ENCODE measurements at regions not wholly inside any gene's neighbourhood (a gene's known extent, or its start where the extent isn't known, plus 50 kb on each side); places are given as distances from the start of the nearest gene placed in this dataset.
"Not testable (repeated sequence)": the region's sequence is repeated elsewhere in the genome, so short reads cannot be mapped to it uniquely, and the experiment has no call there.

DNA sequence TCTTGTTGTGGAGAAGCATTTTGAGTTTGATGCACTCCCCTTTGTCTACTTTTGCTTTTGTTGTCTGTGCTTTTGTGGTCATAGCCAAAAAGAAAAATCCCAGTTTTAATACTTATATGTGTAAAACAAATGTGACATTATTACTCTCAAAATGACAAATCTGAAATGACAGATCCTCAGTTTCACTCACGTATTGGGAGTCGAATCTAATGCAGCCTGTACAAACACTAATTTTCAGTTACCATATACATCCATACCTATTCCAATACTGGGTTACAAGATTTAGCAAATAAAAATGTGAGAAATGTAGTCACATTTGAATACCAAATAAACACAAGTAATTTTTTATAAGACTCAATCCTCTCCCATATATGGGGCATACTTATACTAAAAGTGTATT is 148.2 kb upstream of the ZNF516 start:
- no peak for DNase-seq (ENCODE audit: low spot score)

- DNase-seq (ENCODE audit: low spot score), result no peak
Observed at GRCh38 chr18:76640438-76640837, 145.4 kb upstream of the ZNF516 start.

- no peak for DNase-seq (ENCODE audit: low spot score)
Observed at GRCh38 chr18:76634564-76634963, 139.5 kb upstream of the ZNF516 start.

DNA sequence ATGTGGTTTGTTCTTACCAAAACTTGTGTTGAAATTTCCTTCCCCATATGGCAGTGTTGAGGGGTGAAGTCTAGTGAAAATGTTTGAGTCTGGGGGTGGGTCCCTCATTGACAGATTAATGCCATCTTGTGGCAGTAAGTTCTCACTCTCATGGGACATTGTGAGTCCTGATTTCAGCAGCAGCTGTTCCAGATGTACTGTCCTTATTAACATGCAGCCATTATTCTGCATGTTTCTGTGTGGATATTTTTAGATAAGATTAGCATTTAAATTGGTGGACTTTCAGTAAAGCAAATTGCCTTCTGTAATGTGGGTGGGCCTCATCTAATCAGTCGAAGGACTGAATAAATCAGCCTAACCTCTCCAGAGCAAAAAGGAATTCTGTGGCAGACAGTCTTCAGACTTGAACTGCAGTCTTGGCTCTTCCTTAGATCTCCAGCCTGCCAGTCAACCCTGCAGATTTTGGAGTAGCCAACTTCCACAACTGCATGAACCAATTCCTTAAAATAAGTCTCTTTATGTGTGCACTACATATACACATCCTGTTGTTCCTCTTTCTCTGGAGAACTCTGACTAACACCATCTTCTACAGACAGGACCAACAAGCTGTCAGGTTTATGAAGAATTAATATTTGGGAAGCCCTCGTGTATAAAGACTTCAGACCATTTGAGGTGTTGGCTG is 138.7 kb upstream of the ZNF516 start:
- no peak for DNase-seq (ENCODE audit: low spot score)

GRCh38 chr18:76627444-76627843 is 132.4 kb upstream of the ZNF516 start:
- DNase-seq (ENCODE audit: low spot score), result no peak

DNA sequence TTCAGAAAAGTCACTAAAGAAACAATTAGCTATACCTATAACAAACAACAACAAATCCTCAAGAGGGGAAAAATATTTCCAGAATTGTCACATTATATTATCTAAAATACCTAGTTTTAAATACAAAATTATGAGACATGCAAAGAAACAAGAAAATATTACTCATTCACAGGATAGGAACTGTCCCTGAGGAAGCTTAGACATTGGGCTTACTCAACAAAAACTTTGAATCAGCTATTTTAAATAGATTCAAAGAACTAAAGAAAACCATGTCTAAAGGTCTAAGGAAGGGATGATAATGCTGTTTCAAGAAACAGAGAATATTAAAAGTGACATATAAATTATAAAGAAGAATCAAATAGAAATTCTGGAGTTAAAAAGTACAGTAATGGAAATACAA is 131.9 kb upstream of the ZNF516 start:
- DNase-seq (ENCODE audit: low spot score), result no peak

DNA sequence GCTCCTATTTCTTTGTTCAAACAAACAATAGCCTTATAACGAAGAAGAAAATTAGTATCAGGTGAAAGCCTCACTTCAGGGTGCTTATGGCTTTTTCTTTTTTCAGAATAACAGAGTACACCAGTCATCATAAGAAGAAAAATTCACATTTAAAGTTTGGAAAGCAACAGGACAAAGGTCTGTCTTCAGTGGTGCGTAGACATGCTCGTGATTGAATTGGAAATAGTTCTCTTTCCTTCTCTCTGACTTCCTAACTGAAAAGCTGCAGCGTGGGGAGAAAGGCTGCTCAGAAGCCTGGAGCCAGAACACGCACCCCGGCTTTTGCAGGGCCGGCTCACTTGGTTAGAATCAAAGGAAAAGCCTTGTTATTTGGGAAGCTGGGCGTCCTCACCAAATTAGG is 127.6 kb upstream of the ZNF516 start:
- DNase-seq (ENCODE audit: low spot score), result no peak

- DNase-seq (ENCODE audit: low spot score), result no peak
Observed at GRCh38 chr18:76621782-76622495, 126.9 kb upstream of the ZNF516 start.

- DNase-seq (ENCODE audit: low spot score), result no peak
Observed at GRCh38 chr18:76621226-76621625, 126.2 kb upstream of the ZNF516 start.

GRCh38 chr18:76620321-76621170 is 125.5 kb upstream of the ZNF516 start:
- no peak for DNase-seq (ENCODE audit: low spot score)

- DNase-seq (ENCODE audit: low spot score), result no peak
Observed at GRCh38 chr18:76619621-76620315, 124.7 kb upstream of the ZNF516 start.

- DNase-seq (ENCODE audit: low spot score), result no peak
Observed at GRCh38 chr18:76619261-76619620, 124.2 kb upstream of the ZNF516 start.

- no peak for DNase-seq (ENCODE audit: low spot score)
Observed at GRCh38 chr18:76618721-76619120, 123.7 kb upstream of the ZNF516 start.

DNA sequence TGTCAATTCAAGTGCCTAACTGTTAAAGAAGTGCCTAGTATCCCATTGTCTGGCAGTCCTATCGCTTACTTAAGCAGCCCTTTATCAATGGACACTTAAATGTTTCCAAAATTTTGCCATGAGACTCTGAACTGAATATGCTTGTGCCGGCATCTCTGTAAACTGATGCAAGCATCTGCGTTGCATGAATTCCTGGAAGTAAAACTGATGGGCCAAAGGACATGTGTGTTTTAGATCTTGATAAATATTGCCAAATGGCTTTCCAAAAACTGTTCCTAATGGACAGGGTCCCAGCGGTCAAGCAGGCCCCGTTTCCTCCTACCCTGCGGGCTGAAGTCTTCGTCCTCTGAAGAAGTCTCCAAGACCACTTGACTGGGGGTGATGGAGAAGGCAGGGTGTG is 121.3 kb upstream of the ZNF516 start:
- no peak for DNase-seq (ENCODE audit: low spot score)

GRCh38 chr18:76615065-76615733 is 120.2 kb upstream of the ZNF516 start:
- no peak for DNase-seq (ENCODE audit: low spot score)

GRCh38 chr18:76613755-76614120 is 118.7 kb upstream of the ZNF516 start:
- DNase-seq (ENCODE audit: low spot score), result no peak

- no peak for DNase-seq (ENCODE audit: low spot score)
Observed at GRCh38 chr18:76613053-76613754, 118.2 kb upstream of the ZNF516 start.

GRCh38 chr18:76611750-76612045 is 116.7 kb upstream of the ZNF516 start:
- not testable (repeated sequence) for DNase-seq (ENCODE audit: low spot score)

GRCh38 chr18:76610933-76611749 is 116.1 kb upstream of the ZNF516 start:
- no peak for DNase-seq (ENCODE audit: low spot score)

DNA sequence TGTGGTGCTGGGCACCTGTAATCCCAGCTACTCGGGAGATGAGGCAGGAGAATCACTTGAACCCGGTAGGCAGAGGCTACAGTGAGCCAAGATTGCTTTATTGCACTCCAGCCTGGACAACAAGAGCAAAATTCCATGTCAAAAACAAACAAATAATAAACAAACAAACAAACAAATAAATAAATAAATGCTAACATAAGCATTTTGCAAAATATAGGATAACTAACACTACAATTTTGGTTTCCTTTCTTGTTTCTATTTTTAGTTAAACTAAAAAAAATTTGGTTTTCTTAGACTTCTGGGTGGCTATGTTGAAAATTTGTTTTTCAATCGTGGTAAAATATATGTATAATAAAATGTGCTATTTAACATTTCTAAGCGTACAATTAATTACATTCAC is 115.0 kb upstream of the ZNF516 start:
- no peak for DNase-seq (ENCODE audit: low spot score)

Measured in RKO (cell line).